ENCODE measurements at regions not wholly inside any gene's neighbourhood (a gene's known extent, or its start where the extent isn't known, plus 50 kb on each side); places are given as distances from the start of the nearest gene placed in this dataset.

DNA sequence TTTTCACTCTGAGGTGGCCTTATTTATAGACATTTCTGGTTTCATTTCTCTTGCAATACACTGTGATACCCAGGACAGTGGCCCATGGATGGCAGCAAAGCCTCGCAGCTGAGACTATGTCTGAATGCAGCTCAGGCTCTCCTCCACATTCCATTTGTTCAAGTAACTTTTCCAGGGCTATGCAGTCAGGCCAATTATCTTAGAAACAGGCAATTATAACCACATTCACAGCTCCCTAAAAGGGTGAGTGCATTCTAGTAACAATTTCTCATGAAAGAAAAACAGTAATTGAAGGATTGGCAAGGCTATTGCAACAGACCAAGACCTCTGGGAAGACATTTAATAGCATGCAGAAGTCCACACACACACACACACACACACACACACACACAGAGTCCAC is 264.0 kb downstream of the TBC1D4 start:
- TF ChIP-seq, protein P1, sequence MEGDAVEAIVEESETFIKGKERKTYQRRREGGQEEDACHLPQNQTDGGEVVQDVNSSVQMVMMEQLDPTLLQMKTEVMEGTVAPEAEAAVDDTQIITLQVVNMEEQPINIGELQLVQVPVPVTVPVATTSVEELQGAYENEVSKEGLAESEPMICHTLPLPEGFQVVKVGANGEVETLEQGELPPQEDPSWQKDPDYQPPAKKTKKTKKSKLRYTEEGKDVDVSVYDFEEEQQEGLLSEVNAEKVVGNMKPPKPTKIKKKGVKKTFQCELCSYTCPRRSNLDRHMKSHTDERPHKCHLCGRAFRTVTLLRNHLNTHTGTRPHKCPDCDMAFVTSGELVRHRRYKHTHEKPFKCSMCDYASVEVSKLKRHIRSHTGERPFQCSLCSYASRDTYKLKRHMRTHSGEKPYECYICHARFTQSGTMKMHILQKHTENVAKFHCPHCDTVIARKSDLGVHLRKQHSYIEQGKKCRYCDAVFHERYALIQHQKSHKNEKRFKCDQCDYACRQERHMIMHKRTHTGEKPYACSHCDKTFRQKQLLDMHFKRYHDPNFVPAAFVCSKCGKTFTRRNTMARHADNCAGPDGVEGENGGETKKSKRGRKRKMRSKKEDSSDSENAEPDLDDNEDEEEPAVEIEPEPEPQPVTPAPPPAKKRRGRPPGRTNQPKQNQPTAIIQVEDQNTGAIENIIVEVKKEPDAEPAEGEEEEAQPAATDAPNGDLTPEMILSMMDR (IDR thresholded peaks at IDR 0.05; ENCODE audit: insufficient read depth, low read length, poor library complexity, severe bottlenecking), result no peak
- TF ChIP-seq EZH2phosphoT487 (conservative IDR thresholded peaks at IDR 0.05; ENCODE audit: low read length), result no peak
- H3K27me3 ChIP-seq (ENCODE audit: low read length), result no peaks in the 10 kb centered on the region
- no peaks in the 10 kb centered on the region for H3K79me2 ChIP-seq (ENCODE audit: insufficient read depth, low read length)
- no peaks in the 10 kb centered on the region for H3K9me3 ChIP-seq (ENCODE audit: insufficient read depth, low read length)
- H4K20me1 ChIP-seq (ENCODE audit: low read depth, low read length), result no peaks in the 10 kb centered on the region
- H2AFZ ChIP-seq (ENCODE audit: low read depth, low read length, severe bottlenecking), result no peak overlapping the region
- no peaks in the 10 kb centered on the region for H3F3A ChIP-seq (ENCODE audit: insufficient read depth)
- no peaks in the 10 kb centered on the region for H3K36me3 ChIP-seq (ENCODE audit: low read length)
- H3K4me2 ChIP-seq (ENCODE audit: low read depth, low read length, poor library complexity, severe bottlenecking), result no peak overlapping the region
- no peak overlapping the region for H3K27ac ChIP-seq (ENCODE audit: low read depth, low read length)
- H3K9me2 ChIP-seq (replicated peaks; ENCODE audit: insufficient read depth, low read length), result no peaks in the 10 kb centered on the region
- no peak overlapping the region for H3K4me3 ChIP-seq (ENCODE audit: insufficient read depth, low read length, poor library complexity, severe bottlenecking)
- no peak overlapping the region for H3K9ac ChIP-seq (ENCODE audit: low read length)

DNA sequence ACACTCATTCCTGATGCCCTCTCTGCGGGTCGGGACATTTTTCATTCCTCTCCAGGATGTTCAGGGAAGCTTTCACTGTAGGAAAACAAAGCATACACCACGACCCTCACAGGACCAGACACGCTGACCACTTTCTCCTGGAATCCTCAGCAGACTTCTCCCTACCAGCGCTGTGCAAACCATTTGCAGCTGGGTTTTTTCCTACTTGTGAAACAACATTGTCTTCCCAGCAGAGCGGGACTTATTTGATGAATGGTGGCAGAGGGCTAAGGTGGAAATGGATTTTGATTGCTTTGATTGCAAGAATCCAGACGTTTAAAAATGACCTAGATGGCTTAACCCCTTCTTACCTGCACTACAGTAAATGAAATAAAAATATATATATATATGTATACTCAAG is 265.9 kb downstream of the TBC1D4 start:
- no peak overlapping the region for H2AFZ ChIP-seq (ENCODE audit: low read depth, low read length, severe bottlenecking)
- H3K27ac ChIP-seq (ENCODE audit: low read depth, low read length), result no peak overlapping the region
- no peak overlapping the region for H3K9ac ChIP-seq (ENCODE audit: low read length)
- no peaks in the 10 kb centered on the region for H3K9me2 ChIP-seq (replicated peaks; ENCODE audit: insufficient read depth, low read length)
- no peaks in the 10 kb centered on the region for H3K79me2 ChIP-seq (ENCODE audit: insufficient read depth, low read length)
- H3K4me3 ChIP-seq (ENCODE audit: insufficient read depth, low read length, poor library complexity, severe bottlenecking), result no peak overlapping the region
- H4K20me1 ChIP-seq (ENCODE audit: low read depth, low read length), result no peaks in the 10 kb centered on the region
- no peaks in the 10 kb centered on the region for H3K27me3 ChIP-seq (ENCODE audit: low read length)
- no peak overlapping the region for H3K4me2 ChIP-seq (ENCODE audit: low read depth, low read length, poor library complexity, severe bottlenecking)
- TF ChIP-seq EZH2phosphoT487 (conservative IDR thresholded peaks at IDR 0.05; ENCODE audit: low read length), result no peak
- TF ChIP-seq, protein P1 (IDR thresholded peaks at IDR 0.05; ENCODE audit: insufficient read depth, low read length, poor library complexity, severe bottlenecking), result no peak
- H3F3A ChIP-seq (ENCODE audit: insufficient read depth), result no peaks in the 10 kb centered on the region
- H3K36me3 ChIP-seq (ENCODE audit: low read length), result no peaks in the 10 kb centered on the region
- H3K9me3 ChIP-seq (ENCODE audit: insufficient read depth, low read length), result no peaks in the 10 kb centered on the region

DNA sequence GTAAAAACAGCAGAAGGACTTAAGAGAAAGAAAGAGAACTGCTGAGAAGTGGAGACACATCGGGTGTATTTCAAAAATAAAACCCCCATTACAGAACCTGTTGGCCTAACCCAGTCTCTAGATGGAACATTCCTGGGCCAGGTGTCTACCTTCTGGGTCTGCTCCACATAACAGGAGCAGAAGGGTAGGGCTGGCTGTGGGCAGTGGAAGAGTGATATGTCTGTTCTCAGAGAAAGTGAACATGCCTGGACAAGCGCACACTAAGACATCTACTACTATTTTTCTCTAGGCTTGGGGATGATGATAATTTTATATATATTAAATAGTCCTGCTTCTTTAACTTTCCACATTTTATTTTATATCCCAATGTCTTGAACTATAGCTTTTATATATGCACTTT is 267.1 kb downstream of the TBC1D4 start:
- Histone ChIP-seq H3K9me2 (replicated peaks; ENCODE audit: insufficient read depth, low read length) (no peaks in the 10 kb centered on the region), H2AFZ (ENCODE audit: low read depth, low read length, severe bottlenecking) (no peak overlapping the region), H3K36me3 (ENCODE audit: low read length) (no peaks in the 10 kb centered on the region), H3F3A (ENCODE audit: insufficient read depth) (no peaks in the 10 kb centered on the region), H3K27me3 (ENCODE audit: low read length) (no peaks in the 10 kb centered on the region), H3K4me3 (ENCODE audit: insufficient read depth, low read length, poor library complexity, severe bottlenecking) (no peak overlapping the region), H3K79me2 (ENCODE audit: insufficient read depth, low read length) (no peaks in the 10 kb centered on the region), H3K4me2 (ENCODE audit: low read depth, low read length, poor library complexity, severe bottlenecking) (no peak overlapping the region), H4K20me1 (ENCODE audit: low read depth, low read length) (no peaks in the 10 kb centered on the region), H3K9me3 (ENCODE audit: insufficient read depth, low read length) (no peaks in the 10 kb centered on the region), H3K27ac (ENCODE audit: low read depth, low read length) (no peak overlapping the region), H3K9ac (ENCODE audit: low read length) (no peak overlapping the region)
- TF ChIP-seq, protein P1 (IDR thresholded peaks at IDR 0.05; ENCODE audit: insufficient read depth, low read length, poor library complexity, severe bottlenecking), result no peak
- no peak for TF ChIP-seq EZH2phosphoT487 (conservative IDR thresholded peaks at IDR 0.05; ENCODE audit: low read length)

All from SU-DHL-6 (cell line).